H1 (cell line): ENCODE measurements at regions not wholly inside any gene's neighbourhood (a gene's known extent, or its start where the extent isn't known, plus 50 kb on each side); places are given as distances from the start of the nearest gene placed in this dataset.

Source experiments
- CTCF ChIA-PET: fragments of 300-600 bp; sonication (Branson Sonifier 250); formaldehyde crosslinking; loops from one replicate; lab custom pipeline; 2021; ENCODE audit not compliant: partially characterized antibody; lab: Charles Lee
- POLR2A ChIA-PET: fragments of 300-600 bp; sonication (Branson Sonifier 250); formaldehyde crosslinking; loops from one replicate; lab custom pipeline; 2021; ENCODE audit warnings: inconsistent platforms; ENCODE audit not compliant: partially characterized antibody; lab: Charles Lee
- DNase-seq, 2 experiments: peaks; one replicate each; pipeline versions ENCODE4 v3.0.0 to v3.0.0-alpha.2; 2010 to 2022; ENCODE audit warnings: low spot score in 2 of 2, low read depth in 1 of 2, mixed read lengths in 1 of 2
- FAIRE-seq: peaks from 2 replicates; lab custom pipeline; 2011; peaks lifted over from hg19 to GRCh38; lab: Jason Lieb, UNC
- H2AFZ ChIP-seq: 2 replicates; pipeline ENCODE4 v1.8.1; 2012; ENCODE audit warnings: low read length, inconsistent platforms
- H2AK5ac ChIP-seq: 2 replicates; pipeline ENCODE4 v1.6.1; 2013; ENCODE audit warnings: low read depth, low read length
- H2BK120ac ChIP-seq: replicated peaks from 2 replicates; pipeline ENCODE3; 2013; ENCODE audit warnings: low read depth, low read length, inconsistent platforms
- H2BK12ac ChIP-seq: 2 replicates; pipeline ENCODE4 v1.6.1; 2013; ENCODE audit warnings: low read depth, low read length
- H2BK15ac ChIP-seq: 2 replicates; pipeline ENCODE4 v1.6.1; 2013; ENCODE audit warnings: low read length
- H2BK20ac ChIP-seq: 2 replicates; pipeline ENCODE4 v1.6.1; 2013; ENCODE audit warnings: low read length
- H2BK5ac ChIP-seq: 2 replicates; pipeline ENCODE4 v1.6.1; 2013; ENCODE audit warnings: low read depth, low read length
- H3K14ac ChIP-seq: 2 replicates; pipeline ENCODE4 v1.6.1; 2013; ENCODE audit warnings: inconsistent platforms; ENCODE audit not compliant: insufficient read length
- H3K18ac ChIP-seq: 2 replicates; pipeline ENCODE4 v1.6.1; 2013; ENCODE audit warnings: low read length; ENCODE audit errors: extremely low read depth
- H3K23ac ChIP-seq: 2 replicates; pipeline ENCODE4 v1.6.1; 2013; ENCODE audit warnings: inconsistent platforms; ENCODE audit not compliant: insufficient read length
- H3K23me2 ChIP-seq: 2 replicates; pipeline ENCODE4 v1.6.1; 2013; ENCODE audit warnings: low read depth, low read length
- H3K27ac ChIP-seq: 2 replicates; pipeline ENCODE4 v1.6.1; 2011; ENCODE audit warnings: low read depth, low read length, inconsistent platforms
- H3K27me3 ChIP-seq, 4 experiments: replicated peaks in 1 of 4; 1 replicate in 1 of 4; 2 replicates in 3 of 4; pipeline versions ENCODE4 v1.6.1 to v1.8.1; 2011 to 2013; ENCODE audit warnings: low read length in 3 of 4, mild to moderate bottlenecking in 3 of 4, inconsistent platforms in 2 of 4, mixed read lengths in 2 of 4, moderate library complexity in 1 of 4; ENCODE audit not compliant: control insufficient read depth in 3 of 4, insufficient read depth in 3 of 4; ENCODE audit errors: extremely low read depth in 1 of 4
- H3K36me3 ChIP-seq, 4 experiments: 2 replicates each; pipeline versions ENCODE4 v1.6.1 to v1.8.1; 2011 to 2013; ENCODE audit warnings: mild to moderate bottlenecking in 4 of 4, low read length in 3 of 4, moderate library complexity in 2 of 4, control low read depth in 1 of 4, inconsistent platforms in 1 of 4; ENCODE audit not compliant: insufficient read depth in 4 of 4, control insufficient read depth in 2 of 4
- H3K4ac ChIP-seq: replicated peaks from 2 replicates; pipeline ENCODE3; 2013; ENCODE audit warnings: low read length, low read depth, mixed read lengths, inconsistent platforms; ENCODE audit not compliant: insufficient read length
- H3K4me1 ChIP-seq, 4 experiments: replicated peaks in 1 of 4; 1 replicate in 1 of 4; 2 replicates in 3 of 4; pipeline versions ENCODE4 v1.6.1 to v1.8.1; 2011 to 2013; ENCODE audit warnings: low read length in 3 of 4, inconsistent platforms in 2 of 4, mixed read lengths in 1 of 4; ENCODE audit not compliant: insufficient read depth in 4 of 4, control insufficient read depth in 3 of 4
- H3K4me2 ChIP-seq, 2 experiments: 2 replicates each; pipeline versions ENCODE4 v1.6.1 to v1.8.1; 2011 to 2013; ENCODE audit warnings: low read depth in 2 of 2, low read length in 2 of 2, control low read depth in 1 of 2, inconsistent platforms in 1 of 2, mild to moderate bottlenecking in 1 of 2; ENCODE audit not compliant: insufficient read depth in 1 of 2
- H3K4me3 ChIP-seq, 4 experiments: fragments of 200-600, 300-600 bp in 1 of 4; sonication (generic), shearing (Covaris generic), sonication (Bioruptor Twin) in 1 of 4; 2 replicates each; pipeline versions ENCODE4 v1.5.1 to v1.8.1; 2011 to 2016; ENCODE audit warnings: low read length in 4 of 4, low read depth in 3 of 4, control low read depth in 2 of 4, inconsistent platforms in 2 of 4, mild to moderate bottlenecking in 2 of 4, mixed read lengths in 1 of 4, moderate library complexity in 1 of 4; ENCODE audit not compliant: insufficient read depth in 2 of 4; ENCODE audit errors: extremely low read depth in 1 of 4
- H3K56ac ChIP-seq: replicated peaks from 2 replicates; pipeline ENCODE3; 2013; ENCODE audit warnings: low read depth, mild to moderate bottlenecking, mixed read lengths, low read length, inconsistent platforms; ENCODE audit not compliant: insufficient read length
- H3K79me1 ChIP-seq: 2 replicates; pipeline ENCODE4 v1.6.1; 2013; ENCODE audit warnings: low read depth, low read length, control low read depth
- H3K79me2 ChIP-seq, 2 experiments: 2 replicates each; pipeline versions ENCODE4 v1.6.1 to v1.8.1; 2012 to 2013; ENCODE audit warnings: low read length in 2 of 2, mild to moderate bottlenecking in 2 of 2, inconsistent platforms in 1 of 2; ENCODE audit not compliant: insufficient read depth in 2 of 2, control insufficient read depth in 1 of 2
- H3K9ac ChIP-seq, 4 experiments: replicated peaks in 1 of 4; 1 replicate in 1 of 4; 2 replicates in 3 of 4; pipeline versions ENCODE4 v1.6.1 to v1.8.1; 2011 to 2013; ENCODE audit warnings: low read depth in 3 of 4, low read length in 3 of 4, control low read depth in 2 of 4, mild to moderate bottlenecking in 2 of 4, moderate library complexity in 2 of 4, inconsistent platforms in 1 of 4; ENCODE audit errors: extremely low read depth in 1 of 4
- H3K9me3 ChIP-seq, 2 experiments: 2 replicates each; pipeline versions ENCODE4 v1.6.1 to v1.8.1; 2012 to 2013; ENCODE audit warnings: mild to moderate bottlenecking in 2 of 2, moderate library complexity in 2 of 2, control low read depth in 1 of 2, inconsistent platforms in 1 of 2, low read depth in 1 of 2, low read length in 1 of 2, mixed read lengths in 1 of 2; ENCODE audit not compliant: insufficient read depth in 2 of 2
- H4K20me1 ChIP-seq, 2 experiments: replicated peaks in 1 of 2; 2 replicates each; pipeline versions ENCODE3 to v1.8.1; 2011 to 2013; ENCODE audit warnings: inconsistent platforms in 2 of 2, low read length in 2 of 2, mild to moderate bottlenecking in 1 of 2; ENCODE audit not compliant: insufficient read depth in 2 of 2, control insufficient read depth in 1 of 2
- H4K5ac ChIP-seq: 2 replicates; pipeline ENCODE4 v1.6.1; 2013; ENCODE audit warnings: low read length, low read depth, mixed read lengths, inconsistent platforms; ENCODE audit not compliant: insufficient read length
- H4K8ac ChIP-seq: 2 replicates; pipeline ENCODE4 v1.8.0; 2013; ENCODE audit warnings: mild to moderate bottlenecking, moderate library complexity, low read length, inconsistent platforms; ENCODE audit not compliant: insufficient read depth; ENCODE audit errors: extremely low read depth
- H4K91ac ChIP-seq: replicated peaks from 2 replicates; pipeline ENCODE3; 2013; ENCODE audit warnings: low read length, mixed read lengths, inconsistent platforms; ENCODE audit not compliant: insufficient read length
- POLR2A ChIP-seq, 2 experiments: IDR thresholded peaks; 1 replicate in 1 of 2; 2 replicates in 1 of 2; pipeline ENCODE4 v1.6.1; 2011; ENCODE audit warnings: low read depth in 2 of 2, low read length in 2 of 2, mild to moderate bottlenecking in 2 of 2; ENCODE audit errors: control extremely low read depth in 1 of 2
- WGBS, 2 experiments: shearing (Covaris generic) in 1 of 2; methylation state at CpG; one replicate each; pipeline versions ENCODE4 v1.1.6 to v1.1.7; 2013 to 2015; ENCODE audit warnings: low lambda C conversion rate in 2 of 2, mixed read lengths in 2 of 2, inconsistent platforms in 1 of 2, low coverage in 1 of 2, missing lambda C conversion rate in 1 of 2; ENCODE audit not compliant: insufficient replicate concordance in 2 of 2, insufficient coverage in 1 of 2, insufficient read length in 1 of 2; ENCODE audit errors: extremely low coverage in 1 of 2, missing lambda C conversion rate in 1 of 2; 5-methylcytosine and 5-hydroxymethylcytosine counted together
- TF ChIP-seq, protein P1 (sequence below): IDR thresholded peaks from 2 replicates; pipeline ENCODE4 v1.6.1; 2012; ENCODE audit warnings: inconsistent platforms

DNA sequence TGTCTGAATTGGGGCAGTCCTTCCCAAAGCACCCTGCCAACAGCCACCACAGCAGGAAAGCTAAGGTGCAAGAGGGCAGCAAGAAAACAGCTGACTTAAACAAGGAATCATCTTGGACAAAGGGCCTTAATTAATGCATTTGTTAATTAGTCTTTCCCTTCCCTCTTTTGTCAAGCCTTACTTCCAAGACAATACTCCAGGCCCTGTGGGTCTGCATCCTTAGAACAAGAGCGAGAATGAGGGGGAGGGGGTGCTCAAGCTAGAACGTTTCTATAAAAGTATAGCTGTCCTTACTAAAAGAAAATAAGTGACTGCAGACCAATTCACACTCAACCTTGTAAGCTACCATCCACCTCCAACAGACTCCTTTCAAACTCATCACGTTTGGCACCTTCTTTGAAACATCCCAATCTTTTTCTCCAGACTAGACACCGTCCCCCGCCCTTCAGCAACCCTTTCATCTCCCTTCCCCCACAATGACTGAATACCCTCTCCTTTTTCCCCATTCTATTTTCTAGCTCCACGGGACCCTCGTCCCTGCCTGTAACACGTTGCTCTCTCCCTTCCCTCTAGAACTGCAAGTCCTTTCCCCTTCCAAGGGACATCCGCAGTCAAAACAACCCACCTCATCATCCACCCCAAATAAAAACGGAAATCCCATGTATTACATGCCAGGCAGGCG lies 85.7 kb upstream of the RNF38 start:
- no peak overlapping the region for H4K8ac ChIP-seq
- H4K91ac ChIP-seq = peak overlapping the region; percentile 75
- H2BK120ac ChIP-seq = peak overlapping the region; percentile 41
- no peaks in the 10 kb centered on the region for H3K9me3 ChIP-seq
- H3K4me1 ChIP-seq = peaks cover 5 to 31% (median 22%) of the 10 kb centered on the region in 4 experiments
- H3K4me2 ChIP-seq = peak overlapping the region; percentile 81 to 98
- peak overlapping the region; percentile 84 to 98 (median 94) for H3K4me3 ChIP-seq
- peaks cover 15% of the 10 kb centered on the region for H3K79me1 ChIP-seq
- H3K23me2 ChIP-seq = peaks cover 9% of the 10 kb centered on the region
- CTCF ChIA-PET = interaction anchor here (0.5 to 1.8 kb wide), 6 partner anchors 14 to 1406 kb away, joined by 3 to 13 read pairs (median 5); no protein-coding TSS in a partner anchor
- H2BK12ac ChIP-seq = peak overlapping the region; percentile 80
- peaks cover 0 to 5% (median 0%) of the 10 kb centered on the region in 4 experiments; a peak in 1 of 8 replicates for H3K36me3 ChIP-seq
- no peak overlapping the region for H2AFZ ChIP-seq
- peaks cover 10 to 17% of the 10 kb centered on the region in 2 experiments for H4K20me1 ChIP-seq
- POLR2A ChIA-PET = interaction anchor here (0.7 to 2.2 kb wide), 17 partner anchors 10 to 85 kb away, joined by 3 to 8 read pairs (median 3); no protein-coding TSS in a partner anchor
- peak overlapping the region; percentile 10 to 84 (median 74) for H3K9ac ChIP-seq
- H2BK20ac ChIP-seq = peak overlapping the region; percentile 87; the same call in 1 of the 2 replicates
- DNase-seq (peak in 1 of 2 experiments; percentile 61), FAIRE-seq (no peak)
- H3K4ac ChIP-seq = no peak overlapping the region
- H3K14ac ChIP-seq = peak overlapping the region; percentile 19
- H3K27me3 ChIP-seq = no peaks in the 10 kb centered on the region
- peak overlapping the region; percentile 72; the same call in 1 of the 2 replicates for H2BK15ac ChIP-seq
- H3K56ac ChIP-seq = peak overlapping the region; percentile 83
- peaks cover 23 to 61% of the 10 kb centered on the region in 2 experiments for H3K79me2 ChIP-seq
- 3% methylated on average over 11 of the region's 11 CpGs; no CpG with 5 or more reads in 1 of the 2 experiments for WGBS, 2 experiments
- peak overlapping the region; percentile 68 for H3K27ac ChIP-seq
- H2BK5ac ChIP-seq = peak overlapping the region; percentile 81
- H2AK5ac ChIP-seq = peak overlapping the region; percentile 29; the same call in 1 of the 2 replicates
- peak overlapping the region; percentile 66 for H4K5ac ChIP-seq
- no peak overlapping the region for H3K23ac ChIP-seq
- peak overlapping the region; percentile 92 for H3K18ac ChIP-seq
- 0 out of 3 replicates have a peak, but pooled peaks of 1 of the 2 experiments have one; percentile 23 for TF ChIP-seq POLR2A (IDR thresholded peaks at IDR 0.05; ENCODE audit: control extremely low read depth in 1 of 2, low read depth in 2 of 2, low read length in 2 of 2)
- TF ChIP-seq, protein P1, sequence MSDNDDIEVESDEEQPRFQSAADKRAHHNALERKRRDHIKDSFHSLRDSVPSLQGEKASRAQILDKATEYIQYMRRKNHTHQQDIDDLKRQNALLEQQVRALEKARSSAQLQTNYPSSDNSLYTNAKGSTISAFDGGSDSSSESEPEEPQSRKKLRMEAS = 0 out of 2 replicates have a peak, but pooled peaks have one; percentile 28
